ENCODE measurements at regions not wholly inside any gene's neighbourhood (a gene's known extent, or its start where the extent isn't known, plus 50 kb on each side); places are given as distances from the start of the nearest gene placed in this dataset.

GRCh38 chr15:35673093-35673684 is 127.2 kb upstream of the DPH6 start:
- TF ChIP-seq EGR1 (IDR thresholded peaks at IDR 0.05; ENCODE audit: low read depth) = no peak
- TF ChIP-seq, protein P1, sequence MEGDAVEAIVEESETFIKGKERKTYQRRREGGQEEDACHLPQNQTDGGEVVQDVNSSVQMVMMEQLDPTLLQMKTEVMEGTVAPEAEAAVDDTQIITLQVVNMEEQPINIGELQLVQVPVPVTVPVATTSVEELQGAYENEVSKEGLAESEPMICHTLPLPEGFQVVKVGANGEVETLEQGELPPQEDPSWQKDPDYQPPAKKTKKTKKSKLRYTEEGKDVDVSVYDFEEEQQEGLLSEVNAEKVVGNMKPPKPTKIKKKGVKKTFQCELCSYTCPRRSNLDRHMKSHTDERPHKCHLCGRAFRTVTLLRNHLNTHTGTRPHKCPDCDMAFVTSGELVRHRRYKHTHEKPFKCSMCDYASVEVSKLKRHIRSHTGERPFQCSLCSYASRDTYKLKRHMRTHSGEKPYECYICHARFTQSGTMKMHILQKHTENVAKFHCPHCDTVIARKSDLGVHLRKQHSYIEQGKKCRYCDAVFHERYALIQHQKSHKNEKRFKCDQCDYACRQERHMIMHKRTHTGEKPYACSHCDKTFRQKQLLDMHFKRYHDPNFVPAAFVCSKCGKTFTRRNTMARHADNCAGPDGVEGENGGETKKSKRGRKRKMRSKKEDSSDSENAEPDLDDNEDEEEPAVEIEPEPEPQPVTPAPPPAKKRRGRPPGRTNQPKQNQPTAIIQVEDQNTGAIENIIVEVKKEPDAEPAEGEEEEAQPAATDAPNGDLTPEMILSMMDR (IDR thresholded peaks at IDR 0.05 in 2 of 3, conservative IDR thresholded peaks at IDR 0.05 in 1 of 3; ENCODE audit: borderline replicate concordance in 1 of 3, insufficient read depth in 1 of 3, low read depth in 2 of 3, low read length in 2 of 3) = no peak
- no peak for TF ChIP-seq YY1 (IDR thresholded peaks at IDR 0.05; ENCODE audit: extremely low read depth, insufficient replicate concordance, low read depth, low read length)
- TF ChIP-seq EZH2 (IDR thresholded peaks at IDR 0.05) = no peak
- TF ChIP-seq RAD21 (IDR thresholded peaks at IDR 0.05; ENCODE audit: low read depth) = no peak
- no peak for TF ChIP-seq ZNF274 (IDR thresholded peaks at IDR 0.05; ENCODE audit: low read depth, low read length)

Measured in HCT116 (cell line).